HFFc6 (cell line): ENCODE measurements at regions not wholly inside any gene's neighbourhood (a gene's known extent, or its start where the extent isn't known, plus 50 kb on each side); places are given as distances from the start of the nearest gene placed in this dataset.

ENCODE experiments used
- DNase-seq: peaks from one replicate; pipeline ENCODE4 v3.0.0-alpha.2; 2018
- H3K27ac Mint-ChIP-seq: 2 replicates; pipeline ENCODE4 v1.8.0; 2020; ENCODE audit warnings: mild to moderate bottlenecking, mixed read lengths
- H3K27me3 Mint-ChIP-seq: 2 replicates; pipeline ENCODE4 v1.8.0; 2021; ENCODE audit warnings: mild to moderate bottlenecking, moderate library complexity, mixed read lengths; ENCODE audit not compliant: insufficient read depth
- H3K36me3 Mint-ChIP-seq: 2 replicates; pipeline ENCODE4 v1.8.0; 2021; ENCODE audit warnings: low read depth, mixed read lengths
- H3K4me1 Mint-ChIP-seq: 2 replicates; pipeline ENCODE4 v1.8.0; 2020; ENCODE audit warnings: low read depth, mixed read lengths
- H3K4me3 Mint-ChIP-seq: 2 replicates; pipeline ENCODE4 v1.8.0; 2020; ENCODE audit warnings: mild to moderate bottlenecking, moderate library complexity, mixed read lengths
- H3K9me3 Mint-ChIP-seq: 2 replicates; pipeline ENCODE4 v1.8.0; 2020; ENCODE audit warnings: mild to moderate bottlenecking, mixed read lengths
- CTCF ChIP-seq: fragments of 200-600 bp; sonication (generic); IDR thresholded peaks from 2 replicates; pipeline ENCODE4 v1.5.0; 2021; ENCODE audit warnings: antibody characterized with exemption, mild to moderate bottlenecking

- no peaks in the 10 kb centered on the region for H3K36me3 Mint-ChIP-seq
- H3K27me3 Mint-ChIP-seq = no peaks in the 10 kb centered on the region
- no peaks in the 10 kb centered on the region for H3K4me1 Mint-ChIP-seq
- H3K9me3 Mint-ChIP-seq = peaks cover 34% of the 10 kb centered on the region
- no peak overlapping the region for H3K4me3 Mint-ChIP-seq
- H3K27ac Mint-ChIP-seq = no peak overlapping the region
- no peak for DNase-seq
- no peak for TF ChIP-seq CTCF
Measured at GRCh38 chr9:11992866-11993265, 700.3 kb upstream of the TYRP1 start.

GRCh38 chr9:12014488-12014887 lies 678.7 kb upstream of the TYRP1 start:
- DNase-seq = no peak
- Mint-ChIP-seq H3K4me3 (no peak overlapping the region), H3K4me1 (no peaks in the 10 kb centered on the region), H3K36me3 (peaks cover 13% of the 10 kb centered on the region), H3K9me3 (peaks cover 53% of the 10 kb centered on the region), H3K27me3 (no peaks in the 10 kb centered on the region), H3K27ac (no peak overlapping the region)
- no peak for TF ChIP-seq CTCF

GRCh38 chr9:12054235-12054634 lies 639.0 kb upstream of the TYRP1 start:
- no peak for TF ChIP-seq CTCF
- no peaks in the 10 kb centered on the region for H3K4me1 Mint-ChIP-seq
- DNase-seq = no peak
- no peaks in the 10 kb centered on the region; the same call in 1 of the 2 replicates for H3K36me3 Mint-ChIP-seq
- no peak overlapping the region for H3K27ac Mint-ChIP-seq
- no peaks in the 10 kb centered on the region for H3K27me3 Mint-ChIP-seq
- H3K9me3 Mint-ChIP-seq = peaks cover 33% of the 10 kb centered on the region
- H3K4me3 Mint-ChIP-seq = no peak overlapping the region

DNA sequence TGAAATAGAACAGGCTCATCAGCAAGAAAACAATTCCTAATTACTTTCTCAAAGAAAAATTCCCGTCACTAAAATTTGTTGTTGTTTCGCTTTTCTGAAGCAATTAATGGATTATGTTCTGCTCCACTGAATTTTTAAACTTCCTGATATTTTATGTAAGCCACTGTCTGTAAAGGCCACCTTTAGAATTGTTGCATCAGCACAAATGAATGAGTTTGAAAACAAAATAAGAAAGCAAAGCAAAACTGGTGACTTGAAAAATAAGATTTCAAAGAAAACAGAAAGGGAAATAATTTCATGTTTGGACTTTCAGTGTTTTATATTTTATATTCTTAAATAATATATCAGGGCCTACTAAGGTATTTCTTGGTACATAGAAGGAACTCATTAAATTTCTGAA lies 636.3 kb upstream of the TYRP1 start:
- Mint-ChIP-seq H3K36me3 (no peaks in the 10 kb centered on the region; the same call in 1 of the 2 replicates), H3K27me3 (no peaks in the 10 kb centered on the region), H3K27ac (no peak overlapping the region), H3K4me1 (no peaks in the 10 kb centered on the region), H3K4me3 (no peak overlapping the region), H3K9me3 (peaks cover 47% of the 10 kb centered on the region)
- no peak for TF ChIP-seq CTCF
- no peak for DNase-seq

GRCh38 chr9:12060067-12060466 lies 633.1 kb upstream of the TYRP1 start:
- DNase-seq = no peak
- no peaks in the 10 kb centered on the region for H3K4me1 Mint-ChIP-seq
- H3K36me3 Mint-ChIP-seq = no peaks in the 10 kb centered on the region
- H3K27ac Mint-ChIP-seq = no peak overlapping the region
- no peak overlapping the region for H3K4me3 Mint-ChIP-seq
- TF ChIP-seq CTCF = no peak
- no peaks in the 10 kb centered on the region for H3K27me3 Mint-ChIP-seq
- peaks cover 42% of the 10 kb centered on the region for H3K9me3 Mint-ChIP-seq

DNA sequence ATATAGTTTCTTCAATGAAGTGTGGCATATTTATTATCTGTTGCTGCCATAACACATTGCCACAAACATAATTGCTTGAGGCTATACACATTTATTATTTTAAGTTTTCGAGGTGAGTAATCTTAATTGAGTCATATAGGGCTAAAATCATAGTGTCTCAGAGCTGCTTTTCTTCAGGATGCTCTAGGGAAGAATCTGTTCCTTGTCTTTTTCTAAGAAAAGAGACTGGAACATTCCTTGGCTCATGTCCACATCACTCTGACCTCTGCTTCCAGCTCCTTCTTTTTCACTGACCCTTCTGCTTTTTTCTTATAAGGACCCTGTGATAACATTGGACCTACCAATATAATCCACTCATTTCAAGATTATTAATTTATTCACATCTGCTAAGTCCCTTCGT lies 632.4 kb upstream of the TYRP1 start:
- H3K27ac Mint-ChIP-seq = no peak overlapping the region
- no peaks in the 10 kb centered on the region for H3K27me3 Mint-ChIP-seq
- no peak overlapping the region for H3K4me3 Mint-ChIP-seq
- peaks cover 40% of the 10 kb centered on the region for H3K9me3 Mint-ChIP-seq
- no peak for TF ChIP-seq CTCF
- no peaks in the 10 kb centered on the region for H3K36me3 Mint-ChIP-seq
- H3K4me1 Mint-ChIP-seq = no peaks in the 10 kb centered on the region
- DNase-seq = no peak
